Activated T-cell treated with anti-CD3 and anti-CD28 coated beads for 1 hour (primary cell): ENCODE measurements at regions not wholly inside any gene's neighbourhood (a gene's known extent, or its start where the extent isn't known, plus 50 kb on each side); places are given as distances from the start of the nearest gene placed in this dataset.
"Not testable (repeated sequence)": the region's sequence is repeated elsewhere in the genome, so short reads cannot be mapped to it uniquely, and the experiment has no call there.

ENCODE experiments used
- DNase-seq: peaks from one replicate; pipeline ENCODE4 v3.0.0-alpha.2; 2020; ENCODE audit warnings: low read depth

DNA sequence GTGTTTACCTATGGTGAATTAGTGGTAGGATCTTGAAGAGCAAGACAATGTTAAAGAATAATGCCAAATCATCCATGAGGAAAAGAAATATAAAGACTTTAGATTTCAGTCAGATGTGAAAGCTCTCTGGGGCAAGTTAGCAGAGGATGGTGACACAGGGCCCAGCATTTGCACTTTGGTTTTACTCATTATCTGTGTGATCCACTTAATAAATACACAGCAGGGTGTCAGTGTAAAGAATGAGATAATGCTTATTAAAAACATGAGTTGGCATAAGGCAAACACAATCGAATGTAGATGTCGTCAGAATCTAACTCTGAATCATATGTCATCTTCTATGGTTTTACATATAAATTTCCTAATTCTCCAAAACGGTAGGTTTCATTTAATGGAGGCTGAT, 130.4 kb upstream of the PREP start:
- no peak for DNase-seq

GRCh38 chr6:105526225-105526872, 123.5 kb upstream of the PREP start:
- DNase-seq = no peak

DNA sequence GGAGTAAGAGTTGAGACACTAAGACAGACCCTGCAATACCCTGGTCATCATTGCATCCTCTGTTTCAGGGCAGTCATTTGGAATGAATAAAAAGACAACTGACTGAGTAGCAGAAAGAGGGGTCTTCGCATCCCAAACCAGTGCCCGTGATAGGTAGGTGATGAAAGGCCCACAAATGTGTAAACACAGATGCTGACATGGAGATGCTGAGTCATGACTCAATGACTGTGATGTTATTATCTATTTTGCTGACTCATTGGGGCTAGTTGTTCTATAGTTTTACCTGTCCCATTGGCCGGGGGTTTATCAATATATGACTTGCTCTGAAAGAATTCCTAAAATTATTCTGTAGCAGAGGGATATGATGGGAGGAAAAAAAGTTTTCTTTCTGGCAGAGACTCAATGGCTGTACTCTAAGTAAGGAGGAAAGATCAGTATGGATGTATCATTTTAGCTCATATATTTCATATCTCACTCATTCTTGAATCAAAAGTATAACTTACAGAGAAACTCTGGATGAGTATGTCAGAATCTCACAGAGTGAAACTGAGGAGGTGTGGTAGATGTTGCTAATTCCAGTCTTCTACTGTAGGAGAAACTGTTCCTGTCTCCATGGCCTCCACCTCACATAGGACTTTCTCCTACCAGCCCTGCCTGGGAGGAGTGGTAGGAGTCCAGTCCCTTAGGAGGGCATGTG, 119.9 kb upstream of the PREP start:
- no peak for DNase-seq

DNA sequence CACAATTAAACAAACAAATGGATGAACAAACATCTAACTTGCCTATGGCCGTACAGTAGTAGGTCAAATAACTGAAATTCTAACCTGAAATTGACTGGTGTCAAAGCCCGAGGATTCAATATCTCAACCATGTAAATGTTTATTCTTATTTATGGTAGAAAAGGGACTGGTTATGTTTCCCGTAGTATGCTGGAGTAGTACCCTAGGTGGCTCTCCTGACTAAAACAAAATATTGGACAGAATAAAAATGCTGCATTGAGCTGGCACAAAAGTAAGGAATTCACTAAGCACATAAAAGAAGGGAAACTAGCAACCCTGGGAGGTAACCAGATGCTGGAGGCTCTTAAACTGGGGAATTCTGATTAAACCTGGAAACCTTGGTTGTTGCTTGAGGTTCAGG, 117.1 kb upstream of the PREP start:
- no peak for DNase-seq

DNA sequence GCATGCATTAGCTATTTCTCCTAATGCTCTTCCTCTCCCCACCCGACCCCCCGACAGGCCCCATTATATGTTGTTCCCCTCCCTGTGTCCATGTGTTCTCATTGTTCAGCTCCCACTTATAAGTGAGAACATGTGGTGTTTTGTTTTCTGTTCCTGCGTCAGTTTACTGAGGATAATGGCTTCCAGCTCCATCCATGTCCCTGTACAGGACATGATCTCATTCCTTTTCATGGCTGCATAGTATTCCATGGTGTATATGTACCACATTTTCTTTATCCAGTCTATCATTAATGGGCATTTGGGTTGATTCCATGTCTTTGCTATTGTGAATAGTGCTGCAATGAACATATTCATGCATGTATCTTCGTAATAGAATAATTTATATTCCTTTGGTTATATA, 116.1 kb upstream of the PREP start:
- DNase-seq = not testable (repeated sequence)

GRCh38 chr6:105515054-105515453, 112.2 kb upstream of the PREP start:
- DNase-seq = no peak

DNA sequence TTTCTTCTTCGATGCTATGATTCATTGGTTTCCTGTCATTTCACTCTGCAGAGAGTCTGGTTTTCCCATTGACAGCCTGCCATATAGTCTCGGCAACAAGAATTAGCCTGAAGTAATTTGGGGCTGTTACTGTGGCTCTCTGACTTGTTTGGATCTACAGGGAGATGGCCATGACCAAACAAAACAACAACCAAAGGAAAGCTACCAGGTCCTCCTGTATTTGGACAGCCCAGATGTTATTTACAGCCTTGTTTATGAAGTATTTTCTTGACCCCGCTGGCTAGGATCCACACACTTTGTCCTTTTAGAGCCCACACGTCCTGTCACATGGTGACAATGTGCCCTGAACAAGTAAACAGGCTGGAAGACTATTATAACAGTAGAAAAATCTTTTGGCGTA, 111.4 kb upstream of the PREP start:
- no peak for DNase-seq

DNA sequence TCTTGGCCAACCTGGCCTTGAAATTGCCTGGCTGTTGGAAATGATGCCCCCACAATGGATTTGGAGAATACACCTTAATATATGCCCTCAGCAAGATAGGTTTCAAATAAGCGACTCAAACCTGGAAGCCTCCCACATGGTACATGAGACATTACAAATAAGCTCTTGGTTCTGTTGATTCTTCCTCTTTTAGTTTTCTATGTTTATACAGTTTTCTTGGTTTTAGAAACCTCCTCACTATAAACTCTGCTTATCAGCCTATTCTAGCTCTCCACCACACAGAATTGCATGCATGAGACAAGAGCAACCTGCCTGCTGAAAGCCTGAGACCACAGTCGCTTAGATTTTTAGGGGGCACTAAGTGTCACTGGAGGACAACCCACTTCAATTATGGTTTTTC, 108.8 kb upstream of the PREP start:
- no peak for DNase-seq

- DNase-seq = no peak
Measured at GRCh38 chr6:105510746-105511145, 107.9 kb upstream of the PREP start.

DNA sequence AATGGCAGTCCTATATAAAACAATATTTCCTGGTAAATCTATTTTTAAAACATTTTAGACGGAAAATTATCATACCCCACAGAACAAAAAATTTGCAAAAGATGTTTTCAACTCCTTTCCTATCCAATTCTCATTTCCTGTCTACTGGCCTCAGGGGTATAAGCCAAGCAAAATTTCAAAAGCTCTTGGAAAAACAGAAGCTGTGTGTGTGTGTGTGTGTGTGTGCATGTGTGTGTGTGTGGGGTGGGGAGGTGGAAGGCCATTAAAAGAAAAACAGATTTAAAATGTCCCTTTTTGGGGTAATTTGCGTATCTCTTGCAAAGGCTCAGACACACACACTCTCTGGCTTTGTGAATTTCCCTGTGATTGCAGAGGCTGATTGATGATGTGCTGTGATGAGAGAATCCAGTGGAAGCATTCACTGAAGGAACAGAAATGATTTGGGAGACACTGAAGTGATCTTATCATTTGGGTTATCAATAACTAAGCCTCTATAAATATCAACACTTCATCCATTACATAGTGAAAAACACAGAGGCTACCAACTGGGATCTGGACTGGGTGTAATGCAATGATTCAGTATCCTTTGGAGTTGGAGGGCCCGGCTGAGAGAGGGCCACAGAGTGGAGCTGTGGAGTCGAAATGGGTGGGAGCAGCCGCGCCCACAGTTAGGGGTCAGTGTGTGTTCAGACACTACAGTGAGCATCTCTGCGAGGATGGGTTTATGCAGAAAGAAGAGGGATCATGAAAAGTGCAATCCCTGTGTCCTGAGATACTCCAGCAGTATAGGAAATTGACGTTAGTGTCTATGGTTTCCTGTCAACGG, 106.8 kb upstream of the PREP start:
- DNase-seq = no peak

DNA sequence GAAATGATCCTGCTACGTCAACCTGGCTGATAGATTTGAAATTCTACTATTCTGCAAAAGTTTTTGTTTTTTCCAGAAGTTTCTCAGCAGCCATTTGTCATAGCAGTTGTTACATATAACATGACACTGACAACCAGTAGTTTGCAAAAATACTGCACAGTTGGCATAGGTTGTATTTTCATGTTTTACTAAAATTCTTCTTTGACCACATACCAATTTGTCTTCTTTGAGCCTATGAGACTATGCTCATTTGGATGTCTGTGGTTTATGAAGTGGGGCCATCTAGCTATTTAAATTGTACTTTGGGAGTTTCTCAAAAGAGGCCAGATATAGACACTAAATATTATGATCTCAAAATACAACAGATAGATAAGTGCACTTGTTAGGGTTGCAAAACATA, 104.9 kb upstream of the PREP start:
- DNase-seq = no peak

- no peak for DNase-seq
Measured at GRCh38 chr6:105504706-105505105, 101.8 kb upstream of the PREP start.

GRCh38 chr6:105503641-105504040, 100.8 kb upstream of the PREP start:
- DNase-seq = no peak

- DNase-seq = no peak
Measured at GRCh38 chr6:105501826-105502344, 99.0 kb upstream of the PREP start.

DNA sequence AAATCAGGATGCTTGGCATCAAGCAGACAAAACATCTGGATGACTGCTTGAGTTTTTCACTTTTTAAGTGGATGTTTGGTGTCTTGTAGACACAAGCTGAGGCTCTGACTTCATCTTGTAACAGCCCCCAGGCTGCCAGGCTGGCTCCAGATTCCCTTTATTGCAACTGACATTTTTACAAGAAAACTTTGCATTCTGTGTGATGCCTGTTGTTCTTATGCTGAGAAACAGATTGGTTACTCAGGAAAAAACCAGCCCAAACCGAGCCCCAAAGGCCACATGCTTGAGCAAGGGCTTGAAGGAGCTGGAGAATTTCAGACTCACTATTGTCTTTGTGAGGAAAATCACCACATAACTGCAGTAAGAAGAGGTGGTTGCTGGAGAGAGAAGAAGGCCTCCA, 98.4 kb upstream of the PREP start:
- no peak for DNase-seq

DNA sequence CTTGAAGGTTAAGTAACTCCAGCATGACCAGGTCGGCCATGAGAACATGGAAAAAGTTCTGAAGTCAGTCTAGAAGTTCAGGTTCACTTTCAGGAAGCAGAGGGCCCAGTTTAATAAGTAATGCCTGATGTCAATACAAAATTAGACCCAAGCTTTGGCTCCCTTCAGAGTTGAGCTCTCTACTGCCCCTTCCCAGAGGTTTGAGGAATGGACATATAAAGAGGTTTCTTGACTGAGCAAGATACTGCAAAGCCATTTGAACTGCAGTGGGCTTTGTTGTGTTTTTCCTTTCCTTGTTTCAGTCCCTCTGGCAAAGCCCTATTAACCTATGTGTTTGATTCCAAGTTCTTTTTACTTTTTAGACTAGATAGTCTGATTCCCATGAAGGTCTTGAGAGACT, 97.8 kb upstream of the PREP start:
- no peak for DNase-seq

- no peak for DNase-seq
Measured at GRCh38 chr6:105499931-105500330, 97.0 kb upstream of the PREP start.

GRCh38 chr6:105499136-105499870, 96.4 kb upstream of the PREP start:
- no peak for DNase-seq

GRCh38 chr6:105497549-105497948, 94.7 kb upstream of the PREP start:
- DNase-seq = no peak

DNA sequence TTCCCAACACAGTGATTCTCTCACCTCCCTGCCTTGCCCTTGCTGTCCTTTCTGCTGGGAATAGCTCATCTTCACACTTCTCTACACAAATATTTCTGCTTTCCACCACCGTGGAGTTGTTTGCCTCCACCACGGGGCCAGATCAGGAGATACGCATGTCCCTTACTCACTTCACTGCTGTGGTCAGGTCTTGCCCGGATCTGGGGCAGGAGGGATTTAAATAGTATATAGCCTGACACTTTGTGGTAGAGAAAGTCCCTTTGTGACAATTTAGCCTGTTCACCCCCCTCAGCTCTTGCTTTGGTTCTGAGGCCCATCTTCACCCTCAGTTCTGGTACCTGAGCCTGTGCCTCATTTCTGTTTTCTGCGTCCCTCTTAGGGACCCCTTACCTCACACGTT, 92.6 kb upstream of the PREP start:
- DNase-seq = no peak

GRCh38 chr6:105494688-105495087, 91.8 kb upstream of the PREP start:
- DNase-seq = no peak

- no peak for DNase-seq
Measured at GRCh38 chr6:105493736-105494135, 90.9 kb upstream of the PREP start.
